Lower lobe of right lung (tissue), 2 donors: ENCODE measurements at regions not wholly inside any gene's neighbourhood (a gene's known extent, or its start where the extent isn't known, plus 50 kb on each side); places are given as distances from the start of the nearest gene placed in this dataset.
A peak's percentile ranks its signal among the peaks of the same experiment; 100 is the strongest.

Source experiments
- ATAC-seq, 2 donors: fragments of 200-7000 bp; cut with Tn5 transposase; one replicate each; pipeline ENCODE4 v1.9.1; 2020 to 2022; ENCODE audit warnings: mild to moderate bottlenecking in 2 of 2, moderate library complexity in 2 of 2
- DNase-seq: peaks from one replicate; pipeline ENCODE4 v3.0.0-alpha.2; 2020
- H3K27ac ChIP-seq: fragments of 200-600 bp; one replicate; pipeline ENCODE4 v1.8.0; 2022
- H3K27me3 ChIP-seq: fragments of 200-600 bp; one replicate; pipeline ENCODE4 v1.8.0; 2022; ENCODE audit warnings: low read depth
- H3K36me3 ChIP-seq: fragments of 200-600 bp; one replicate; pipeline ENCODE4 v1.8.0; 2022; ENCODE audit warnings: mild to moderate bottlenecking
- H3K4me1 ChIP-seq: fragments of 200-600 bp; one replicate; pipeline ENCODE4 v1.8.0; 2022
- H3K4me3 ChIP-seq: fragments of 200-600 bp; one replicate; pipeline ENCODE4 v1.8.0; 2022; ENCODE audit warnings: mild to moderate bottlenecking
- H3K9me3 ChIP-seq: fragments of 200-600 bp; one replicate; pipeline ENCODE4 v1.8.0; 2022
- intact Hi-C: fragments of 100-400 bp; cut with DNase I; formaldehyde crosslinking; loops from one replicate; pipeline ENCODE4 v1.11.0; 2022
- TF ChIP-seq, protein P1 (sequence below): fragments of 200-600 bp; IDR thresholded peaks from one replicate; pipeline ENCODE4 v1.8.0; 2022; ENCODE audit warnings: antibody characterized with exemption, mild to moderate bottlenecking
- donor health status: DM: no; HTN: yes; CAD: no; lungs with severe emphysema.

- no peaks in the 10 kb centered on the region for H3K4me1 ChIP-seq
- ATAC-seq (no peak), DNase-seq (no peak)
- no peaks in the 10 kb centered on the region for H3K27me3 ChIP-seq
- no peaks in the 10 kb centered on the region for H3K36me3 ChIP-seq
- H3K9me3 ChIP-seq, result no peaks in the 10 kb centered on the region
- no peak overlapping the region for H3K27ac ChIP-seq
- intact Hi-C loops, result no loop called here
- TF ChIP-seq, protein P1, sequence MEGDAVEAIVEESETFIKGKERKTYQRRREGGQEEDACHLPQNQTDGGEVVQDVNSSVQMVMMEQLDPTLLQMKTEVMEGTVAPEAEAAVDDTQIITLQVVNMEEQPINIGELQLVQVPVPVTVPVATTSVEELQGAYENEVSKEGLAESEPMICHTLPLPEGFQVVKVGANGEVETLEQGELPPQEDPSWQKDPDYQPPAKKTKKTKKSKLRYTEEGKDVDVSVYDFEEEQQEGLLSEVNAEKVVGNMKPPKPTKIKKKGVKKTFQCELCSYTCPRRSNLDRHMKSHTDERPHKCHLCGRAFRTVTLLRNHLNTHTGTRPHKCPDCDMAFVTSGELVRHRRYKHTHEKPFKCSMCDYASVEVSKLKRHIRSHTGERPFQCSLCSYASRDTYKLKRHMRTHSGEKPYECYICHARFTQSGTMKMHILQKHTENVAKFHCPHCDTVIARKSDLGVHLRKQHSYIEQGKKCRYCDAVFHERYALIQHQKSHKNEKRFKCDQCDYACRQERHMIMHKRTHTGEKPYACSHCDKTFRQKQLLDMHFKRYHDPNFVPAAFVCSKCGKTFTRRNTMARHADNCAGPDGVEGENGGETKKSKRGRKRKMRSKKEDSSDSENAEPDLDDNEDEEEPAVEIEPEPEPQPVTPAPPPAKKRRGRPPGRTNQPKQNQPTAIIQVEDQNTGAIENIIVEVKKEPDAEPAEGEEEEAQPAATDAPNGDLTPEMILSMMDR, result no peak
- no peak overlapping the region for H3K4me3 ChIP-seq
These were observed 609.4 kb upstream of the CDH5 start for GRCh38 chr16:65757064-65757463.

GRCh38 chr16:65756163-65756562 lies 610.3 kb upstream of the CDH5 start:
- Histone ChIP-seq H3K27ac (no peak overlapping the region), H3K27me3 (no peaks in the 10 kb centered on the region), H3K9me3 (no peaks in the 10 kb centered on the region), H3K4me1 (no peaks in the 10 kb centered on the region), H3K4me3 (no peak overlapping the region), H3K36me3 (no peaks in the 10 kb centered on the region)
- intact Hi-C loops, result no loop called here
- TF ChIP-seq, protein P1, result no peak
- DNase-seq (no peak), ATAC-seq (no peak)

DNA sequence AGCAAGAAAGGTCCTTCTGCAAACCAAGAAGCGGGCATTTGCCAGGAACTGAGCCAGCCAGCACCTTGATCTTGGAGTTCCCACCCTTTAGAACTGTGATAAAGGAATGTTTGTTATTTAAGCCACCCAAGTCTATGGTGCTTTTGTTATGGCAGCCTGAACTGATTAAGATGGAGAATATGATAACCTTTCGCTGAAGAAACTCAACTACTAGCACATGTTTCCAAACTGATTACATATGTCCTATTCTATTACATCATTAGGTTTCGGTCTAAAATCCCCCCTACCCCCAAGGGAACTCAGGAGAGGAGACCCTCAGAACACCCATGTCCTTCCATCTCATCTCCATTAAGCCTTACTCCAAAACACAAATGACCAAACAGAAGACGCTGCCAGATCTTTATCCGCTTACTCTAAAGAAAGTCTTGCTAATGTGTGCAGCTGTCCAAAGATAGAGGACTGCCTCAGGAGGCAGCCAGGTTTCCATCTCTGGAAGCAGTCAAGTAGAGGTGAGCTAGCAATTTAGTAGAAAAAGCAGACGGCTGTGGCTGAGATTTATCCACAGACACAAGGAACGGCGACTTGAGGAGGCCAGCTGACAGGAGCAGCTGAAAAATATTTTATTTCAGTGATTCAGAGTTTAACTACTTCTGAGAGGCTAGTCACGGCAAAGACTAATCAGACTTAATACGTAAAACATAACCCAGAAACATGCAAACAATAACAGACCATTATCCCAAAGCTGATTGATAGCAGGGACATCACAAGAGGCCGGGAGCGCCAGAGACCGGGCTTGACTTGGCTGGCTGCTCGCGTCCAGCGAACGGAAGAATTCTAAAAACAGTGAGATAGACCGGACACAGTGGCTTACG lies 611.4 kb upstream of the CDH5 start:
- Histone ChIP-seq H3K4me3 (no peak overlapping the region), H3K4me1 (no peaks in the 10 kb centered on the region), H3K36me3 (no peaks in the 10 kb centered on the region), H3K27me3 (no peaks in the 10 kb centered on the region), H3K9me3 (no peaks in the 10 kb centered on the region), H3K27ac (no peak overlapping the region)
- TF ChIP-seq, protein P1, result no peak
- DNase-seq (no peak), ATAC-seq (peak; percentile 21 to 24)
- intact Hi-C loops, result no loop called here

DNA sequence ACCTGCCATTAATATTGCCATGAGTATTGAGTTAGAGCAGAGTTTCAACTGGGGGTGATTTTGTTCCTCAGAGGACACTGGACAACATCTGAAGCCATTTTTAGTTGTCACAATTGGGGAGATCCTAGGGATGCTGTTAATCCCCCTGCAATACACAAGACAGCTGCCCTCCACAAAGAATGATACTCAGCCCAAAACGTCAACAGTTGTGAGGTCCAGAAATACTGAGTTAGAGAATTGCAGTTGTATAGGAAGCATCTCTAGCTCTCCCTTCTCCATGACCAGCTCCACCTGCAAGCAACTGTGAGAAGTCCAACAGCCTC lies 614.0 kb upstream of the CDH5 start:
- Histone ChIP-seq H3K27me3 (no peaks in the 10 kb centered on the region), H3K4me3 (no peak overlapping the region), H3K36me3 (no peaks in the 10 kb centered on the region), H3K27ac (no peak overlapping the region), H3K9me3 (no peaks in the 10 kb centered on the region), H3K4me1 (no peaks in the 10 kb centered on the region)
- intact Hi-C loops, result no loop called here
- DNase-seq (no peak), ATAC-seq (no peak)
- TF ChIP-seq, protein P1, result no peak

GRCh38 chr16:65751622-65752521 lies 614.6 kb upstream of the CDH5 start:
- ATAC-seq (no peak), DNase-seq (no peak)
- TF ChIP-seq, protein P1, result no peak
- H3K4me1 ChIP-seq, result no peaks in the 10 kb centered on the region
- H3K9me3 ChIP-seq, result no peaks in the 10 kb centered on the region
- H3K36me3 ChIP-seq, result no peaks in the 10 kb centered on the region
- no peak overlapping the region for H3K27ac ChIP-seq
- H3K4me3 ChIP-seq, result no peak overlapping the region
- intact Hi-C loops, result no loop called here
- no peaks in the 10 kb centered on the region for H3K27me3 ChIP-seq
